ENCODE measurements at regions not wholly inside any gene's neighbourhood (a gene's known extent, or its start where the extent isn't known, plus 50 kb on each side); places are given as distances from the start of the nearest gene placed in this dataset.

GRCh38 chr1:88579598-88579997 is 104.5 kb upstream of the PKN2 start:
- TF ChIP-seq, protein P1, sequence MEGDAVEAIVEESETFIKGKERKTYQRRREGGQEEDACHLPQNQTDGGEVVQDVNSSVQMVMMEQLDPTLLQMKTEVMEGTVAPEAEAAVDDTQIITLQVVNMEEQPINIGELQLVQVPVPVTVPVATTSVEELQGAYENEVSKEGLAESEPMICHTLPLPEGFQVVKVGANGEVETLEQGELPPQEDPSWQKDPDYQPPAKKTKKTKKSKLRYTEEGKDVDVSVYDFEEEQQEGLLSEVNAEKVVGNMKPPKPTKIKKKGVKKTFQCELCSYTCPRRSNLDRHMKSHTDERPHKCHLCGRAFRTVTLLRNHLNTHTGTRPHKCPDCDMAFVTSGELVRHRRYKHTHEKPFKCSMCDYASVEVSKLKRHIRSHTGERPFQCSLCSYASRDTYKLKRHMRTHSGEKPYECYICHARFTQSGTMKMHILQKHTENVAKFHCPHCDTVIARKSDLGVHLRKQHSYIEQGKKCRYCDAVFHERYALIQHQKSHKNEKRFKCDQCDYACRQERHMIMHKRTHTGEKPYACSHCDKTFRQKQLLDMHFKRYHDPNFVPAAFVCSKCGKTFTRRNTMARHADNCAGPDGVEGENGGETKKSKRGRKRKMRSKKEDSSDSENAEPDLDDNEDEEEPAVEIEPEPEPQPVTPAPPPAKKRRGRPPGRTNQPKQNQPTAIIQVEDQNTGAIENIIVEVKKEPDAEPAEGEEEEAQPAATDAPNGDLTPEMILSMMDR (conservative IDR thresholded peaks at IDR 0.05; ENCODE audit: low read depth, low read length): no peak
- TF ChIP-seq EZH2 (IDR thresholded peaks at IDR 0.05; ENCODE audit: low read length, unreplicated experiment) (no peak), EZH2phosphoT487 (IDR thresholded peaks at IDR 0.05; ENCODE audit: borderline replicate concordance, low read length) (no peak)

All from PC-3 (cell line).